ENCODE measurements at regions not wholly inside any gene's neighbourhood (a gene's known extent, or its start where the extent isn't known, plus 50 kb on each side); places are given as distances from the start of the nearest gene placed in this dataset.

DNA sequence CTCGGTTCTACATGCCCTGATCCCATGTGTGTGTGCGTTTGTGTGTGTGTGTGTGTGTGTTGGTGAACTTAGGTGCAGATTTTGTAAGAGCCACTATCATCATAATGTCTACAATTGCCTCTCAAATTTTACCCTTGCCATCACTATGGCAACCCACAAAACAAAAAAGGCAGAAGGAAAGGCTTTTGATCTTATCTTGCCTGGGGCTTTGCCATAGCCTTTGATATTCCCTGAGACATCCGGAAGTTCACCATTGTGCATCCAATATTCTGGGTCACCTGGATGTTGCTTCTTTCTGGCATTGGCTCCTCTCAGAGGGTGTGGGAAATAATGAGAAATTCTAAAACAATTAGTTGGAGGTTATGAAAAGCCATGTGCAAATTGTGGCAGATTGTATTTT is 114.7 kb downstream of the HAPSTR1 start:
- TF ChIP-seq, protein P1, sequence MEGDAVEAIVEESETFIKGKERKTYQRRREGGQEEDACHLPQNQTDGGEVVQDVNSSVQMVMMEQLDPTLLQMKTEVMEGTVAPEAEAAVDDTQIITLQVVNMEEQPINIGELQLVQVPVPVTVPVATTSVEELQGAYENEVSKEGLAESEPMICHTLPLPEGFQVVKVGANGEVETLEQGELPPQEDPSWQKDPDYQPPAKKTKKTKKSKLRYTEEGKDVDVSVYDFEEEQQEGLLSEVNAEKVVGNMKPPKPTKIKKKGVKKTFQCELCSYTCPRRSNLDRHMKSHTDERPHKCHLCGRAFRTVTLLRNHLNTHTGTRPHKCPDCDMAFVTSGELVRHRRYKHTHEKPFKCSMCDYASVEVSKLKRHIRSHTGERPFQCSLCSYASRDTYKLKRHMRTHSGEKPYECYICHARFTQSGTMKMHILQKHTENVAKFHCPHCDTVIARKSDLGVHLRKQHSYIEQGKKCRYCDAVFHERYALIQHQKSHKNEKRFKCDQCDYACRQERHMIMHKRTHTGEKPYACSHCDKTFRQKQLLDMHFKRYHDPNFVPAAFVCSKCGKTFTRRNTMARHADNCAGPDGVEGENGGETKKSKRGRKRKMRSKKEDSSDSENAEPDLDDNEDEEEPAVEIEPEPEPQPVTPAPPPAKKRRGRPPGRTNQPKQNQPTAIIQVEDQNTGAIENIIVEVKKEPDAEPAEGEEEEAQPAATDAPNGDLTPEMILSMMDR (conservative IDR thresholded peaks at IDR 0.05; ENCODE audit: low read length) = no peak
- no peak for TF ChIP-seq EZH2phosphoT487 (IDR thresholded peaks at IDR 0.05; ENCODE audit: borderline replicate concordance)
